Colon (tissue), 2 donors: ENCODE measurements at regions not wholly inside any gene's neighbourhood (a gene's known extent, or its start where the extent isn't known, plus 50 kb on each side); places are given as distances from the start of the nearest gene placed in this dataset.
"Not testable (repeated sequence)": the region's sequence is repeated elsewhere in the genome, so short reads cannot be mapped to it uniquely, and the experiment has no call there.

ENCODE experiments used
- FAIRE-seq: peaks from 2 replicates; lab custom pipeline; 2012; peaks lifted over from hg19 to GRCh38; lab: Jason Lieb, UNC
- donor health status: control.
- donor health status: control.

- no peak for FAIRE-seq
These were observed 175.4 kb downstream of the SQOR start for GRCh38 chr15:45810201-45810600.

- FAIRE-seq = no peak
These were observed 177.4 kb downstream of the SQOR start for GRCh38 chr15:45812200-45812599.

DNA sequence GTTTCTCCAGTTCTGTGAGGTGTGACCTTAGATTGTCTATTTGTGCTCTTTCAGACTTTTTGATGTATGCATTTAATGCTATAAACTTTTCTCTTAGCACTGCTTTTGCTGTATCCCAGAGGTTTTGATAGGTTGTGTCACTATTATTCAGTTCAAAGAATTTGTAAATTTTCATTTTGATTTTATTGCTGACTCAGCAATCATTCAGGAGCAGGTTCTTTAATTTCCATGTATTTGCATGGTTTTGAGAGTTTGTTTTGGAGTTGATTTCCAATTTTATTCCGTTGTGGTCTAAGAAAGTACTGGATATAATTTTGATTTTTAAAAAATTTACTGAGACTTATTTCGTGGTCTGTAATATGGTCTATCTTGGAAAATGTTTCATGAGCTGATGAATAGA is 182.7 kb downstream of the SQOR start:
- FAIRE-seq = not testable (repeated sequence)

GRCh38 chr15:45821390-45821789 is 186.6 kb downstream of the SQOR start:
- no peak for FAIRE-seq

- not testable (repeated sequence) for FAIRE-seq
These were observed 188.1 kb downstream of the SQOR start for GRCh38 chr15:45822968-45823367.

DNA sequence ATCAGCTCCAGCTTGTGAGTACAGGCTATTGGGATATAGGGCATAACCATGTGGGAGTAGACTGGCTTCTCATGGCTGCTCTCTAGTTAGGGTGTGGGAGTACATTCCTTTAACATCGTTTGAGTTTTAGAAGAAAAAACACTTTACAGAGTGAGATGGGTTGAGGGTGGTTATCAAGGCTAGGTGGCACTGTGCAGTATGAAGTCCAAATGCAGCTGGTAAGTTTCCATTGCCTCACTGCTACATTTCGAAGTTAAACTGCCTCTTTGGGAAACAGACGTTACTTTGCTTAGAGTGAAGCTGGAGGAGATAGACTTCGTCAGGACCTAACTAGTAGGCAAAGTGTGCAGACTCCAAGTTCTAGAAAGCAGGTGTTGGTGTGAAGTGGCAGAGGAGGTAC is 192.4 kb downstream of the SQOR start:
- no peak for FAIRE-seq

GRCh38 chr15:45827766-45828165 is 192.9 kb downstream of the SQOR start:
- FAIRE-seq = no peak

GRCh38 chr15:45829336-45830153 is 194.7 kb downstream of the SQOR start:
- no peak for FAIRE-seq

GRCh38 chr15:45831787-45832186 is 197.0 kb downstream of the SQOR start:
- FAIRE-seq = no peak

DNA sequence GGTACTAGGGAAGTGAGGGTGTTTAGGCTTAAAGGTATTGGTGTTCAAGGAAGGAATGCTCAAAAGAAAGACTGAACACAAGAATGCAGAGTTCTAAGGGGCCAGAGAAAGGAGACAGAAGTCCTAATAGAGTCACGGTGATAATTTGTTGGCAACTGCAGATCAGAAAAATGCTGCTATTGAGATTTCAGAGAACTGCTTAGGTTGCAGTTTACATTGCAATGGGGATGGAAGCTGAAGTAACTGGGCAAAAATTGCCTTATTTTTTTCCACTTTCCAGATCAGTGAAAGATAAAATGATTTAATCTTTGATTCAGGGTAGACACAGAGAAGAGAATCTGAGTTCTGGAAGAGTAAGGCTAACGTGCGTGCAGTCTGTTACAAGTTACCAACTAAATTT is 199.8 kb downstream of the SQOR start:
- FAIRE-seq = no peak

DNA sequence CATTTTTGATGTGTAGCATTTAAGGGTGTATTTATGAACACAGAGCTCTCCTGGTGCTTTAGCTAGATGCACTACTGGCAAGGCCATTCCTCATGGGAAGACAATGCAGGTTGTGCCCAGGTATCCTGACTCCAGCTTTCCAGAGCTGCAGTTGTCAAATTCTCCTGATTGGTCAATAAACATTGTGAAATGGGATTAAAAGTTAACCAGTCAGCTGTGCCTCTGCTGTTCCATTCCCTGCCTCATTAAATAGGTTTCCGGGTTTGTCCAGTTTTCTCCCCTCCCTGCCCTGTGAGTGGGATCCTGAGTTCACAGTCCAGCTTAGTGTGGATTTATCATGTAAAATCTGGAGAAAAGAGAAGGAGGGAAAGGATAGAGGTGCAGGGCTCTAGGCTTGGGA is 207.3 kb downstream of the SQOR start:
- FAIRE-seq = no peak

DNA sequence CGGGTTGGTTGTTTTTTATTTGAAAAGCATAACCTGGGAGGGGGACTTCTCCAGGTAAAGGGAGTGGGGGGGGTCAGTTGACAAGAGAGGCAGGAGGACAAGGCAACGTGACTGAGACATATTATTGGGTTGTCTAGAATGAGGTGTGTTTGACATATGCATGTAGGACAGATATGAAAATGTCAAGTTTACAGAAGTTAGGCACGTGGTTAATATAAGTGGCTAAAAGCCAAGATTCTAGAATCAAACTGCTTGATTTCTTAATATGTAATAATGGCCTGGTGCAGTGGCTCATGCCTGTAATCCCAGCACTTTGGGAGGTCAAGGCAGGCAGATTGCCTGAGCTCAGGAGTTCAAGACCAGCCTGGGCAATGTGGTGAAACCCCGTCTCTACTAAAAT is 212.8 kb downstream of the SQOR start:
- no peak for FAIRE-seq

DNA sequence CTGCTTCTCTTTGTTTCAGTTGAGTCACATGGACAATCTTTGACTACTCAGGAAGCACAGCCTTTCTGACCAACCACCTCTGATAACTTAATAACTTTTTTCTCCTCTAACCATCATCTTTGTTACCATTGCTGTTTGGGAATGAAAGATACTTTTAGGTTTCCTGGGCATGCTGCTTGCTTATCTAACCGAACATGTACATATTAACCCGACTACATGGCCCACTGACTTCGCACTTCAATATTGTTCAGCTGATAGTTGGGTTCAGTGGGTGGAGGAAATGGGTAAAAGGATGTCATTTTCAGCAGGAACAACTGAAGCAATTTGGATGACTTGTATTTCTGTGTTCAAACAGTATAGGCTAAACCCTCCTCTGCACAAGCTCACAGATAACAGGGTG is 214.3 kb downstream of the SQOR start:
- no peak for FAIRE-seq

DNA sequence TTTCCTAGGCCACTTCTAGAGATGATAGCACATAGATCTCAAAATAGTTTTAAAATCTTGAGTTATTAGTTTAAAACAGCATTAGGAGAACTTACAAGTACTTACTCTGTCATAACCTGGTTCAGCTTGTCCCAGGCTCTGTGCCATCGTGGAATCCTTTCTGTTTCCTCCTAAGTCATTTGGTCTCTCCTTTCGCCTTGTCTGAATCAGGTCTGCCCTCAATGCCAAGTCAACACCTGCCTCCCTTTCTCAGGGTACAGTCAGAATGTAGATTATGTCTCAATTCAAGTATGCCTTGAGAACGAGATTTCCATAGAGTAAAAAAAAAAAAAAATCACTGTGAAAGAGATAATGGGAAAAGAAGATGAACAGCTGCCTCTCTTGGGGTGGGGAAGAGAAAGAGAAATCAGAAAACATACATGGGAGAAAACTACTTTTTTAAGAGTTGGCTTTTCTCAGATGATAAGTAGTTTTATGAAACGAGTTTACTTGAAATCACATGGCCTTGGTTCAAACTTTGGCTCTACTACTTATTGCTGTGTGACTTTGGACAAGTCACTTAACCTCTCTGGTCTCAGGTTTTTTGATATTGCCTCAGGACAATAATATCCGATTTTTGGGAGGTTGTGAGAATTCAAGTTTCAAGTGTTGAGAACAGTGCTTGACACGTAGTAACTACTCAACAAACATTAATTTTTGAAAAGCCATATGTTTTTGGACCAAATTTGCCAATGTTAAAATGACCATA is 219.8 kb downstream of the SQOR start:
- no peak for FAIRE-seq

DNA sequence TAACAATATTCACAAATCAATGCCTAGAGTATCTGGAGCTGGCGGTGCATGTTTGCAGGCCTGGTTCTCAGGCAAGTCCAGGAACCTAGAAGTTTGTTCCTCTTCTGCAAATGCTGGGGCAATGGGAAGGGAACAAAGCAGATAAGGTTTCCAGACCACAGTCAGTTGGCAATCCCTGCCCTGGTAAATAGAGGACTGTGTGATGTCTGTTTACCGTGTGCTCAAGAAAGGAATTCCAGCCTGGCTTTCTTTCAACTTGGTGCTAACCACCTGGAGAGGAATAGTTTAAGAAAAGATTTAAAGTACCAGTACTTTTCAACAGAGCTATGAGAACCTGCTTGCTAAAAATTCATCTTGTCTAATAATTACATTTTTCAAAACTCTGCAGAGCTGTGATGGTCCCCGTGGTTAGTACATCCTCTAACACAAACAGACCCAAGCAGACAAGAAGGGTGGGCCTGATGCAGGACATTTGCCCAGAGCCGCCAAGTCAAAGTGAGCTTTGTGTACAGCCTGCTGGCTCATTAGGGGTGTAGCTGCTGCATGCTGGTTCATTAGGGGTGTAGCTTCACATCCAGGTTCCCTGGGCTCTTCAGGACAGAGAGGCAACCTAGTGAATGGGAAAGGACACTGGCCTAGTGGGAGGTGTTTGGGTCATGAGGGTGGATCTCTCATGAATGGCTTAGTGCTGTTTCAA is 220.5 kb downstream of the SQOR start:
- FAIRE-seq = no peak

- FAIRE-seq = no peak
These were observed 221.2 kb downstream of the SQOR start for GRCh38 chr15:45855907-45856579.

DNA sequence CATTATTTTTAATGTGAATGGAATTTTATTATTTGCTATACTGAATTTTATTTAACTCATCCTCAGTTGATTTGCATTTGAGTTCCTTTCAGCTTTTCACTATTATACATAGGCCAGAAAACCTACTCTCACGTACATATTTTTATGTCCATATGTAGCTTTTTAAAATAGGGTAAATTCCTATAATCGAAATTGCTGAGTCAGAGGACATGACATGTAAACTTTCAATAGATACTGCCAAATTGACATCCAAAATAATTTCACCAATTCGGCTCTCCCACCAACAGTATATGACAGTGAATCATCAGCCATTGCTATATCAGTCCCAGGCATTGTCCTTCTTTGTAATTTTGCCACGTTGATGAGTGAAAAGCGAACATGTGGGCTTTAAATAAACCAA is 222.5 kb downstream of the SQOR start:
- FAIRE-seq = no peak

DNA sequence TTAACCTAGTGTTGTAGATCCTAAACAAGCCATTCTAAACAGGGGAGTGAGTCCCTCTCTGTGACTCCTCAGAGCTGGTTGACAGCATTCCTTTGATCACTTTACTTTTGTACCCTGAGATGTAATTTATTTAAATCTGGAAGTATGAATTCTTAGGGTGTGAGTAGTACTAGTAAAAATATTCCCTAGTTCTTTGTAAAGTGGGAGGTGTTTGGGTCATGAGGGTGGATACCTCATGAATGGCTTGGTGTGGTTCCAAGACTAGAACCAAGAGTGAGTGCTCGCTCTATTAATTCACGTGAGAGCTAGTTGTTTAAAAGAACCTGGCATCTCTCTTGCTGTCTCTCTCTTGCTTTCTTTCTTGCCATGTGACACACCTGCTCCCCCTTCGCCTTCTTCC is 223.7 kb downstream of the SQOR start:
- no peak for FAIRE-seq

GRCh38 chr15:45862034-45862433 is 227.2 kb downstream of the SQOR start:
- no peak for FAIRE-seq

GRCh38 chr15:45863881-45864580 is 229.2 kb downstream of the SQOR start:
- no peak for FAIRE-seq

DNA sequence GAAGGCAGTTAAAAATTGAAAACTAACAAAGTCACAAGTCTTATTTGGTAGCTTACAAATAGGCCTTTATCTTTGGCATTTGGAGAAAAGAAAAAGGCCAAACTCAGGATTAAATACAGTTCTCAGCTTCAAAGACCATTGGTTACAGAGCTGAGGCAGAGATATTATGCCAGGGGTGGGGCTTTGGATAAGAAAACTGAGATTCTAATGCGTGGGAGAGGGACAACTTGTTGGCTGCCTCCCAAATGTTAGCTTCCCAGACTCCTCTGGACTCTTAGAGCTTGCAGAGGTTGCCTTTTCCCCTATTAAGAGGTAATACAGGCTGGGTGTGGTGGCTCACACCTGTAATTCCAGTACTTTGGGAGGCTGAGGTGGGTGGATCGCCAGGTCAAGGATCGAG is 231.8 kb downstream of the SQOR start:
- no peak for FAIRE-seq

GRCh38 chr15:45867281-45867680 is 232.5 kb downstream of the SQOR start:
- FAIRE-seq = no peak
